AG10803 (cell line): ENCODE measurements at regions not wholly inside any gene's neighbourhood (a gene's known extent, or its start where the extent isn't known, plus 50 kb on each side); places are given as distances from the start of the nearest gene placed in this dataset.

ENCODE experiments used
- DNase-seq: peaks from one replicate; pipeline ENCODE4 v3.0.0; 2010; ENCODE audit warnings: low read depth
- H3K4me3 ChIP-seq: 2 replicates; pipeline ENCODE4 v1.5.1; 2011; ENCODE audit warnings: mild to moderate bottlenecking, low read length, control low read depth
- TF ChIP-seq, protein P1 (sequence below): conservative IDR thresholded peaks from 2 replicates; pipeline ENCODE4 v1.5.1; 2011; ENCODE audit warnings: mild to moderate bottlenecking, low read length, control low read depth, inconsistent platforms

DNA sequence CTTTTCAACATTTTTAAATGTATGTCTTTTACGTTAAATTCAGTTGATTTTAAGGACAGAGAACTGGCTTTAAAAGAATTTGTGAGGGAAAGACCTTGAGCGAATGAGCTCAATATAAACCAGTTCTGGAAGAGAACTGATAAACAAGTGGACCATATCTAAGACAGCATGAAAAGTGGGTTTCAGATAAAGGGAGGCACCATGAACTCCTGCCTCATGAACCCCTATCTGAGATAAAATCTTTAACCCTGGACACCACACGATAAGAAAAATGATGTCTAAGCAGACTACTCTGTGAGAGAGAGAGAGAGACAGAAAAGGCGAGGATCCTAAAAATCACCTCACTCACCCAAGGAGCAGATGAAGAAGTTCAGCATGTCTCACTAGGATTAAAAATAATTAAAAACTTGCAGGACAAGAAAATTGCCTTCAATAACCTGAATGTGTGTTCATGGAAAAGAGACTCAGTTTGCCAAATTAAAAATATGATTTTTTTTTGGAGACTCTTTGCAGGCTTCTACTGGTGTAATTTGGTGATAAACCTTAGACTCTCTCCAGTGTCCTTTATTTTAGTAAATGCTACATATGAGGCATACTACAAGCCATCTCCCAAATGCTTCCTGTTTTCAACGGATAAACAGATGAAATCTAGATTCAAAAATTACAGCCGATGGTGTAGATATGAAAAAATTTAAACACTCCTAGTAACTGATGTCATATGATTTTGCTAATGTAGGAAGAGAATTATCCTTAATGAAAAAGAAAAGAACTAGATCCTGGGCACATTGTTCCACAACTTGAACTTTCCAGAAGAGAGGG lies 299.5 kb downstream of the ADGB start:
- H3K4me3 ChIP-seq, result no peak overlapping the region
- TF ChIP-seq, protein P1, sequence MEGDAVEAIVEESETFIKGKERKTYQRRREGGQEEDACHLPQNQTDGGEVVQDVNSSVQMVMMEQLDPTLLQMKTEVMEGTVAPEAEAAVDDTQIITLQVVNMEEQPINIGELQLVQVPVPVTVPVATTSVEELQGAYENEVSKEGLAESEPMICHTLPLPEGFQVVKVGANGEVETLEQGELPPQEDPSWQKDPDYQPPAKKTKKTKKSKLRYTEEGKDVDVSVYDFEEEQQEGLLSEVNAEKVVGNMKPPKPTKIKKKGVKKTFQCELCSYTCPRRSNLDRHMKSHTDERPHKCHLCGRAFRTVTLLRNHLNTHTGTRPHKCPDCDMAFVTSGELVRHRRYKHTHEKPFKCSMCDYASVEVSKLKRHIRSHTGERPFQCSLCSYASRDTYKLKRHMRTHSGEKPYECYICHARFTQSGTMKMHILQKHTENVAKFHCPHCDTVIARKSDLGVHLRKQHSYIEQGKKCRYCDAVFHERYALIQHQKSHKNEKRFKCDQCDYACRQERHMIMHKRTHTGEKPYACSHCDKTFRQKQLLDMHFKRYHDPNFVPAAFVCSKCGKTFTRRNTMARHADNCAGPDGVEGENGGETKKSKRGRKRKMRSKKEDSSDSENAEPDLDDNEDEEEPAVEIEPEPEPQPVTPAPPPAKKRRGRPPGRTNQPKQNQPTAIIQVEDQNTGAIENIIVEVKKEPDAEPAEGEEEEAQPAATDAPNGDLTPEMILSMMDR, result no peak
- DNase-seq, result no peak

DNA sequence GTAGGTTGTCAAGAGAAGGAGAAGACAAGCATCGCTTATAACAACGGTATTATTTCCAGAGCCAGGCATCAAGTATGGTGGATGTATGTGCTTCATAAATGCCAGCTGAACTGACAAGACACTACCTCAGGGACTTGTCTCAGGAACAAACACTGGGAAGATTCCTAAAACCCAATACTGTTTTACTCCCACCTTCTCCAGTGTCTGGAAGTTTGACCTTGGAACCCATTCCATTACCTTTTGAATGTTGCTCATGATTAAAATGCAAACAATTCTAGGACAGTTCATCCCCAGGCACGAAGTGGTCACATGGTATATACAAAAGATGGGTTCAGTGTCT lies 300.1 kb downstream of the ADGB start:
- H3K4me3 ChIP-seq, result no peak overlapping the region
- no peak for DNase-seq
- TF ChIP-seq, protein P1, result no peak

DNA sequence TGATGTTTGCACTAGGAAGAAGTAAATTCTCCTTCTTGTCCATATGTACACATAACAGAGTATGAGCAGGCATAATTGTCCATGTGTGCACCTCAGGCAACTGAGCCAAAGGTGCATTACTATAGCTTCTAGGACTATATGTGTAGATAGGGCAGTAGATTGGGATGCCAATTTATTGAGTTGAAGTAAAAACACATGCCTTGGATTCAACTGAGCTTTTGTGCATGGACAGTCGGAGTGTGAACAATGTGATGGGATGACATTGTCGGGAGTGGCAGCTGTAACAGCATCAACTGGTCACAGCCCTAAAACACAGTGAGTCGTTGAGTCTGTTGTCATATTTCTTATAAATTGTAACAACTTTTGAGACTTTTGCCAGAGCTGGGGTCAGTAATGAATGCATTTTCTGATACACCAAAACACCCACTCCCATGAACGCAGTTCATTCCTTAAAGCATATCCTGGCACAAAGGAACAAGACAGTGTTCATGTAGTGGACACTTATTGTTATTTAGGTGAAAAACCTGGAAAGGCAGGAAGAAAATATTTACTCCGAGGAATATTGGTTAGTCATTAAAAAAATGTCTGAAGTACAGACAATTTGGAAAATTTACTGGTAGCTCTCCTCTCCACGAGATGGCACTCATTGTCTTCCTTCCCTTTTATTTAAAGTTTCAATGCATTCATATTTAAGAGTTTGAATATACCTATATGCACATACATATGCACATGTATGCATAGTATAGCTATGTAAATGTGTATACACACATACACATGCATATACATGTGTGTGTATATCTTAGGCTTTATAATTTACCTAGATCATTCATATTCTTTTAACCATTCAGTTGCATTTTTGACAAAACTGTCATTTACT lies 302.0 kb upstream of the STXBP5 start:
- no peak for DNase-seq
- TF ChIP-seq, protein P1, result peak; percentile 42
- H3K4me3 ChIP-seq, result no peak overlapping the region

DNA sequence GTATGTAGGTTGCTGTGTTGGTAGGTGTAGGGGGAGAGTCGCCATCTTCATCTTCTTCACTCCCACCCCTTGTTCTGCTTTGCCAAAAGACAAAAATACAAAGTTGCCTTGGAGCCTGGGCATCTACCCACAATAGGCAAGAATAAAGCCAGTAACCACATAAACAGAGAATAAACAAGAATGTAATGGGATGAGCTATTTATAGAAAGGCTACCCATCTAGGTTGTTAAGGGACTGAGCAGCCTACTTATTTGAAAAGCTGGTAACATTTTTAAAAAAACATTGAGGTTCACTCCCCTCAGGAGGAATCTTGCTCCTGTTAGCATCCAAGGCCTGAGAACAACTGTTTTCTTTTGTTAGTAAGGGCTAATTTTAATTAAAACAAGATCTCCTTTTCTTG lies 301.4 kb upstream of the STXBP5 start:
- H3K4me3 ChIP-seq, result no peak overlapping the region
- DNase-seq, result peak; percentile 45
- TF ChIP-seq, protein P1, result no peak

DNA sequence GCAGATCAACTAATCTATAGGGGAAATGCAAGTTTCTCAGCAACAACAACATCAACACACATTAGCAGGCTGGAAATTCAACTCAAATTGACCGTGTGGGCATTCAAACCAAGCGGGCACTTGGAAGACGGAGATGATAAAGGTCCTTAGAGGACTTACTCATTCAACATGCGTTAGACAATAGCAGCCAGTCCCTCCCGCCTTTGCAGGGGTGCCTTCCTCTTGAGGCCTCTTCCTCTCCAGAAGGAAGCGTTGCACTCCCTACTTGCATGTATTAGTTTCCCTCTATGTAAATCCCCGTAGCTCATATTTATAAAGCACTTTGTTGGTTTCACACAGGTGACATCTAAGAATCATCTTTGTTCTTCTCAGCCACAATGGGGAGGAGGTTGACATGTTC lies 300.8 kb upstream of the STXBP5 start:
- no peak overlapping the region for H3K4me3 ChIP-seq
- no peak for DNase-seq
- TF ChIP-seq, protein P1, result no peak

DNA sequence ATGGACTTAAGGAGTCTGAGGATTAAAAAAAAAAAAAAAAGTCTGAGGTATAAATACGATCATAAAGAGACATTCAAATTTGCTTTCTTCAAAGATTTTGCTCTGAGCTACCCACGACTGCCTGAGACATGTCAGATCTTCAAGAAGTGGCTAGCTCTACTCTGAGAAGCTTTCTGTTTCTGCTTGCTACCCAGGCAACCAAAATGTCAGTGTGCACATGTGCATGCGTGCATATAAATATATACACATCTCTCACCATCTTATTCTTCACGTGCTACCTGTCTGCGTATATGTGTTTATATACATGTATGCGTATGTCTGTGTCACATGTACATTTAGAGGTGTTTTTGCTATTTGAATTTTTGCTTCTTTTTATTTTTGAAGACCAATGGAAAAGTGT lies 299.6 kb upstream of the STXBP5 start:
- DNase-seq, result peak; percentile 22
- no peak overlapping the region for H3K4me3 ChIP-seq
- TF ChIP-seq, protein P1, result no peak

DNA sequence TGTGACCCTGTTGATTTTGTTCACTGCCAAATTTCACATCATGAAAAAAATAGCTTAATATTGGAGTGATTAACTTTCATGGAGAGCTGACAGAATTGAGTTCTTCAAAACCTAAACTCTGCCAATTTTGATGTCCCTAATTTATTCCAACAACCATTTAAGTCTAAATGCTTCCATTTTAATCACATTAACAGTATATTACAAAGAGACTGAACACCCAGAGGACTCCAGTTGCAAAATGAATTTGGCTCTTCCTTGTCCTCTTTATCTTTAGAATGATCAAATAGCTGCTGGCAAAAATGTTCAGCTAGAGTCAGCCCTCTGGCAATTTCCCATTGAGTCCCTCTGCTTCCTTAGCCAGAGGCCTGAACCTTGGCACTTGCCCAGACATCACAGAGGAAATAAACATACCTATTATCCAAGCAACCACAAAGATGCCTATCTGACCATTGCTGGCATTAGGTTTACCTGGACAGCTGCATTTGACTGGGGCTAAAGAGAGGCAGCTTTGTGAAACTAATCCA lies 299.0 kb upstream of the STXBP5 start:
- H3K4me3 ChIP-seq, result no peak overlapping the region
- TF ChIP-seq, protein P1, result no peak
- DNase-seq, result peak; percentile 81
